DND-41 (cell line): ENCODE measurements at regions not wholly inside any gene's neighbourhood (a gene's known extent, or its start where the extent isn't known, plus 50 kb on each side); places are given as distances from the start of the nearest gene placed in this dataset.

Experiments used
- ATAC-seq: fragments of 200-7000 bp; cut with Tn5 transposase; 3 replicates; pipeline ENCODE4 v1.9.1; 2021; ENCODE audit warnings: low read depth; ENCODE audit not compliant: insufficient read depth
- DNase-seq: peaks from one replicate; pipeline ENCODE4 v3.0.0-alpha.2; 2020
- H2AFZ ChIP-seq: 2 replicates; pipeline ENCODE4 v1.6.0; 2012; ENCODE audit warnings: low read depth, low read length
- H3K27ac ChIP-seq: 2 replicates; pipeline ENCODE4 v1.5.1; 2012; ENCODE audit warnings: low read length, inconsistent platforms
- H3K27me3 ChIP-seq: fragments of 200-600 bp; sonication (generic); 2 replicates; pipeline ENCODE4 v1.6.0; 2012; ENCODE audit warnings: low read length, mild to moderate bottlenecking, inconsistent platforms; ENCODE audit not compliant: insufficient read depth, poor library complexity
- H3K36me3 ChIP-seq: 2 replicates; pipeline ENCODE4 v1.5.1; 2012; ENCODE audit warnings: low read length, inconsistent platforms; ENCODE audit not compliant: insufficient read depth
- H3K4me1 ChIP-seq: 2 replicates; pipeline ENCODE4 v1.5.1; 2012; ENCODE audit warnings: mild to moderate bottlenecking, low read length; ENCODE audit not compliant: insufficient read depth
- H3K4me2 ChIP-seq: 2 replicates; pipeline ENCODE4 v1.6.0; 2012; ENCODE audit warnings: mild to moderate bottlenecking, moderate library complexity, low read length, inconsistent platforms; ENCODE audit not compliant: insufficient read depth
- H3K4me3 ChIP-seq, 2 experiments: fragments of 200-600 bp in 1 of 2; shearing (Covaris generic) in 1 of 2; 2 replicates each; pipeline ENCODE4 v1.5.1; 2012 to 2016; ENCODE audit warnings: inconsistent platforms in 2 of 2, low read length in 2 of 2, mild to moderate bottlenecking in 2 of 2, low read depth in 1 of 2, moderate library complexity in 1 of 2
- H3K79me2 ChIP-seq: 2 replicates; pipeline ENCODE4 v1.6.0; 2012; ENCODE audit warnings: low read length, inconsistent platforms; ENCODE audit not compliant: insufficient read depth
- H3K9ac ChIP-seq: 2 replicates; pipeline ENCODE4 v1.6.0; 2012; ENCODE audit warnings: low read depth, mild to moderate bottlenecking, inconsistent platforms, low read length, moderate library complexity
- H3K9me3 ChIP-seq: 2 replicates; pipeline ENCODE4 v1.5.1; 2012; ENCODE audit warnings: low read length, moderate library complexity, mild to moderate bottlenecking, inconsistent platforms; ENCODE audit not compliant: insufficient read depth, severe bottlenecking
- H4K20me1 ChIP-seq: 2 replicates; pipeline ENCODE4 v1.6.0; 2012; ENCODE audit warnings: low read length; ENCODE audit not compliant: insufficient read depth
- CTCF ChIP-seq: IDR thresholded peaks from 2 replicates; pipeline ENCODE4 v1.5.1; 2012; ENCODE audit warnings: borderline replicate concordance, low read length, moderate library complexity, mild to moderate bottlenecking; ENCODE audit not compliant: poor library complexity, severe bottlenecking; ENCODE audit errors: extremely low read depth
- EZH2 ChIP-seq: IDR thresholded peaks from 3 replicates; pipeline ENCODE4 v1.6.1; 2012; ENCODE audit warnings: borderline replicate concordance, low read depth, mild to moderate bottlenecking, moderate library complexity, low read length, inconsistent platforms; ENCODE audit not compliant: severe bottlenecking

GRCh38 chr13:21884299-21884909 lies 213.5 kb downstream of the FGF9 start:
- no peaks in the 10 kb centered on the region for H3K79me2 ChIP-seq
- H3K4me2 ChIP-seq = no peak overlapping the region
- no peaks in the 10 kb centered on the region for H3K9me3 ChIP-seq
- no peaks in the 10 kb centered on the region for H3K27me3 ChIP-seq
- H3K27ac ChIP-seq = no peak overlapping the region
- no peak for ATAC-seq
- TF ChIP-seq CTCF (no peak), EZH2 (no peak)
- H3K4me1 ChIP-seq = no peaks in the 10 kb centered on the region
- no peak overlapping the region for H3K4me3 ChIP-seq
- no peak overlapping the region for H2AFZ ChIP-seq
- H4K20me1 ChIP-seq = no peaks in the 10 kb centered on the region
- no peak overlapping the region for H3K9ac ChIP-seq
- H3K36me3 ChIP-seq = no peaks in the 10 kb centered on the region
- DNase-seq = no peak

- DNase-seq = no peak
Measured at GRCh38 chr13:21884965-21885567, 214.2 kb downstream of the FGF9 start.

GRCh38 chr13:21885714-21886224 lies 214.9 kb downstream of the FGF9 start:
- Histone ChIP-seq H3K9ac (no peak overlapping the region), H2AFZ (no peak overlapping the region), H3K79me2 (no peaks in the 10 kb centered on the region), H3K9me3 (no peaks in the 10 kb centered on the region), H3K4me3 (no peak overlapping the region), H3K4me2 (no peak overlapping the region), H4K20me1 (no peaks in the 10 kb centered on the region), H3K36me3 (no peaks in the 10 kb centered on the region), H3K27ac (no peak overlapping the region), H3K27me3 (no peaks in the 10 kb centered on the region), H3K4me1 (no peaks in the 10 kb centered on the region)
- TF ChIP-seq CTCF (no peak), EZH2 (no peak)
- DNase-seq (no peak), ATAC-seq (no peak)

More at GRCh38 chr13:21884965-21885567, 214.2 kb downstream of the FGF9 start:
- Histone ChIP-seq H4K20me1 (no peaks in the 10 kb centered on the region), H3K4me1 (no peaks in the 10 kb centered on the region), H3K79me2 (no peaks in the 10 kb centered on the region), H3K9me3 (no peaks in the 10 kb centered on the region), H2AFZ (no peak overlapping the region), H3K9ac (no peak overlapping the region), H3K27me3 (no peaks in the 10 kb centered on the region), H3K4me2 (no peak overlapping the region), H3K4me3 (no peak overlapping the region), H3K36me3 (no peaks in the 10 kb centered on the region), H3K27ac (no peak overlapping the region)
- no peak for ATAC-seq
- TF ChIP-seq EZH2 = no peak
- no peak for TF ChIP-seq CTCF
